ENCODE measurements at regions not wholly inside any gene's neighbourhood (a gene's known extent, or its start where the extent isn't known, plus 50 kb on each side); places are given as distances from the start of the nearest gene placed in this dataset.
"Not testable (repeated sequence)": the region's sequence is repeated elsewhere in the genome, so short reads cannot be mapped to it uniquely, and the experiment has no call there.

- DNase-seq: no peak
These were observed 119.7 kb downstream of the MACROH2A1 start for GRCh38 chr5:135279328-135279727.

GRCh38 chr5:135276151-135276550 lies 122.9 kb downstream of the MACROH2A1 start:
- no peak for DNase-seq

- no peak for DNase-seq
These were observed 125.8 kb downstream of the MACROH2A1 start for GRCh38 chr5:135273212-135273611.

- DNase-seq: no peak
These were observed 126.7 kb downstream of the MACROH2A1 start for GRCh38 chr5:135272311-135272805.

GRCh38 chr5:135271533-135272310 lies 127.3 kb downstream of the MACROH2A1 start:
- peak; percentile 40 for DNase-seq

- DNase-seq: no peak
These were observed 129.1 kb downstream of the MACROH2A1 start for GRCh38 chr5:135269931-135270421.

- no peak for DNase-seq
These were observed 129.8 kb downstream of the MACROH2A1 start for GRCh38 chr5:135269199-135269598.

GRCh38 chr5:135266975-135267374 lies 132.1 kb downstream of the MACROH2A1 start:
- DNase-seq: no peak

GRCh38 chr5:135266303-135266635 lies 132.8 kb downstream of the MACROH2A1 start:
- DNase-seq: no peak

GRCh38 chr5:135265497-135266302 lies 133.3 kb downstream of the MACROH2A1 start:
- DNase-seq: no peak

GRCh38 chr5:135264451-135265440 lies 134.3 kb downstream of the MACROH2A1 start:
- DNase-seq: no peak

GRCh38 chr5:135263022-135263668 lies 135.9 kb downstream of the MACROH2A1 start:
- no peak for DNase-seq

- DNase-seq: no peak
These were observed 136.7 kb downstream of the MACROH2A1 start for GRCh38 chr5:135262364-135262763.

- not testable (repeated sequence) for DNase-seq
These were observed 138.9 kb downstream of the MACROH2A1 start for GRCh38 chr5:135260108-135260507.

- DNase-seq: no peak
These were observed 143.4 kb downstream of the MACROH2A1 start for GRCh38 chr5:135255461-135256178.

- DNase-seq: no peak
These were observed 144.8 kb downstream of the MACROH2A1 start for GRCh38 chr5:135254183-135254582.

GRCh38 chr5:135253601-135254178 lies 145.3 kb downstream of the MACROH2A1 start:
- no peak for DNase-seq

- DNase-seq: peak; percentile 51
These were observed 147.9 kb downstream of the MACROH2A1 start for GRCh38 chr5:135251093-135251492.

- peak; percentile 2 for DNase-seq
These were observed 148.4 kb downstream of the MACROH2A1 start for GRCh38 chr5:135250671-135251070.

- peak; percentile 0 for DNase-seq
These were observed 149.4 kb downstream of the MACROH2A1 start for GRCh38 chr5:135249658-135250057.

GRCh38 chr5:135248801-135249231 lies 150.2 kb downstream of the MACROH2A1 start:
- no peak for DNase-seq

All from retina (tissue), 1 donor.